SK-N-SH (cell line): ENCODE measurements at regions not wholly inside any gene's neighbourhood (a gene's known extent, or its start where the extent isn't known, plus 50 kb on each side); places are given as distances from the start of the nearest gene placed in this dataset.

Experiments
- CHD2 ChIP-seq: fragments of 150-350 bp; IDR thresholded peaks from 2 replicates; pipeline ENCODE4 v1.6.1; 2018; ENCODE audit warnings: low read length; ENCODE audit not compliant: partially characterized antibody
- CTCF ChIP-seq: fragments of 200-600 bp; sonication (generic); IDR thresholded peaks from 2 replicates; pipeline ENCODE4 v1.6.1; 2017; ENCODE audit warnings: antibody characterized with exemption, mild to moderate bottlenecking, moderate library complexity
- EZH2phosphoT487 ChIP-seq: fragments of 200-600 bp; sonication (generic); IDR thresholded peaks from 2 replicates; pipeline ENCODE4 v1.6.1; 2017; ENCODE audit warnings: low read depth, mixed run types, mild to moderate bottlenecking, antibody characterized with exemption, moderate library complexity, borderline replicate concordance
- FOSL2 ChIP-seq: IDR thresholded peaks from 2 replicates; pipeline ENCODE4 v1.4.0; 2012; ENCODE audit warnings: low read depth, mild to moderate bottlenecking, moderate library complexity, borderline replicate concordance
- RCOR1 ChIP-seq: fragments of 150-350 bp; IDR thresholded peaks from 2 replicates; pipeline ENCODE4 v1.6.1; 2017; ENCODE audit warnings: antibody characterized with exemption, low read length
- RFX5 ChIP-seq: IDR thresholded peaks from 2 replicates; pipeline ENCODE4 v1.6.1; 2012; ENCODE audit warnings: mild to moderate bottlenecking, improper control_type of control experiment, low read length
- SMC3 ChIP-seq: IDR thresholded peaks from 2 replicates; pipeline ENCODE4 v1.6.1; 2012; ENCODE audit warnings: low read depth, low read length, improper control_type of control experiment
- TAF1 ChIP-seq: IDR thresholded peaks from 2 replicates; pipeline ENCODE4 v1.6.1; 2012; ENCODE audit warnings: low read depth, mild to moderate bottlenecking, low read length, moderate library complexity, borderline replicate concordance
- USF1 ChIP-seq: IDR thresholded peaks from 2 replicates; pipeline ENCODE4 v1.4.0; 2012; ENCODE audit warnings: low read depth, borderline replicate concordance

- TF ChIP-seq EZH2phosphoT487, result no peak
- peak; percentile 43 for TF ChIP-seq CTCF
- peak; percentile 55 for TF ChIP-seq SMC3
- no peak for TF ChIP-seq USF1
- no peak for TF ChIP-seq CHD2
- TF ChIP-seq RFX5, result no peak
- no peak for TF ChIP-seq RCOR1
- no peak for TF ChIP-seq TAF1
- TF ChIP-seq FOSL2, result no peak
These were observed 100.7 kb upstream of the STK39 start for GRCh38 chr2:168348076-168348475.
